GM12892 (cell line): ENCODE measurements at regions not wholly inside any gene's neighbourhood (a gene's known extent, or its start where the extent isn't known, plus 50 kb on each side); places are given as distances from the start of the nearest gene placed in this dataset.
"Not testable (repeated sequence)": the region's sequence is repeated elsewhere in the genome, so short reads cannot be mapped to it uniquely, and the experiment has no call there.

ENCODE experiments used
- DNase-seq: peaks from one replicate; pipeline ENCODE4 v3.0.0; 2011; ENCODE audit not compliant: insufficient read length
- FAIRE-seq: peaks from 2 replicates; lab custom pipeline; 2011; peaks lifted over from hg19 to GRCh38; lab: Jason Lieb, UNC
- POLR2A ChIP-seq: IDR thresholded peaks from 2 replicates; pipeline ENCODE4 v1.6.1; 2011; ENCODE audit warnings: low read depth, low read length, control low read depth
- POLR2AphosphoS5 ChIP-seq: IDR thresholded peaks from 2 replicates; pipeline ENCODE4 v1.6.1; 2011; ENCODE audit warnings: low read depth, low read length, control low read depth
- TAF1 ChIP-seq: IDR thresholded peaks from 2 replicates; pipeline ENCODE4 v1.6.1; 2011; ENCODE audit warnings: low read depth, mild to moderate bottlenecking, control low read depth, low read length, borderline replicate concordance

DNA sequence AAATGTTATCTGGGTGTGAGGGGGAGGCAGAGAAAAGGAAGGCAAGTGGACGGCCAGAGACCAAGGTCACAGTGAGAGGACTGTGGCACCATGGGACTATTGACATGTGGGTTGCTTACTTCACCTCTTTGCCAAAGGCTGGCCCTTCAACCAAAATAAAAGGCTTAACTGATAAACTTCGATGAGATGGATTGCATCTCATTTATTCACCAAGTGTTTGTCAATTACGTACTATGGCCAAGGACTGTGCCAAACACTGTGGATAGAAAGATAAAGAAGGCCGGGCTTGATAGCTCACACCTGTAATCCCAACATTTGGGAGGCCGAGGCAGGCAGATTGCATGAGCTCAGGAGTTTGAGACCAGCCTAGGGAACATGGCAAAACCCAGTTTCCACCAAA lies 98.7 kb upstream of the CCBE1 start:
- FAIRE-seq, result no peak
- TF ChIP-seq TAF1 (no peak), POLR2A (no peak), POLR2AphosphoS5 (no peak)
- DNase-seq, result no peak

GRCh38 chr18:59792353-59792752 lies 95.1 kb upstream of the CCBE1 start:
- FAIRE-seq, result no peak
- TF ChIP-seq POLR2AphosphoS5, result no peak
- no peak for TF ChIP-seq TAF1
- TF ChIP-seq POLR2A, result no peak
- no peak for DNase-seq

- DNase-seq, FAIRE-seq: not testable (repeated sequence)
Measured at GRCh38 chr18:59790346-59790936, 93.2 kb upstream of the CCBE1 start.

GRCh38 chr18:59788791-59789106 lies 91.5 kb upstream of the CCBE1 start:
- DNase-seq, result no peak
- no peak for FAIRE-seq

GRCh38 chr18:59787998-59788790 lies 91.0 kb upstream of the CCBE1 start:
- FAIRE-seq, result no peak
- TF ChIP-seq TAF1, result no peak
- no peak for TF ChIP-seq POLR2A
- no peak for TF ChIP-seq POLR2AphosphoS5
- DNase-seq, result no peak

More at GRCh38 chr18:59788791-59789106, 91.5 kb upstream of the CCBE1 start:
- TF ChIP-seq TAF1 (no peak), POLR2AphosphoS5 (no peak), POLR2A (no peak)

DNA sequence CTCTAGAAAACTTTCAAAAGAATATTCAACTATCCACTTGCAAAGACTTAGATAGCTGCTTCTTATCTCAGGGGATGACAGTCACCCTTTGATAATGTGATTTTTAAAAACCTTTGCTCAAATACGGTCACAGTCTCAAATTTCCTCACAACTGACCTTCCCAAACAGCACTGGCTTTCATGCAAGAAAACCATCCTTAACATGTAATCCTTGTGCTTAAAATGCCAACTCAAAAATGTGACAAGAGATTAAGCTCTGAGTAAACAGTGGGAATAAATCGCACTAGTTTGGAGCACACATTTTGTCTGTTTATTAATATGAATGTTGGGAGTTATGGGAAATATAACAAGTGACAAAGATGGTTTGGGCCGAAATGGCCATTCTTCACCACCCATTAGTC lies 87.5 kb upstream of the CCBE1 start:
- FAIRE-seq (no peak), DNase-seq (no peak)
- TF ChIP-seq TAF1 (no peak), POLR2AphosphoS5 (no peak), POLR2A (no peak)

- no peak for TF ChIP-seq TAF1
- TF ChIP-seq POLR2A, result no peak
- TF ChIP-seq POLR2AphosphoS5, result no peak
- peak; percentile 91 for FAIRE-seq
- DNase-seq, result peak; percentile 19
Measured at GRCh38 chr18:59783138-59783537, 85.9 kb upstream of the CCBE1 start.

DNA sequence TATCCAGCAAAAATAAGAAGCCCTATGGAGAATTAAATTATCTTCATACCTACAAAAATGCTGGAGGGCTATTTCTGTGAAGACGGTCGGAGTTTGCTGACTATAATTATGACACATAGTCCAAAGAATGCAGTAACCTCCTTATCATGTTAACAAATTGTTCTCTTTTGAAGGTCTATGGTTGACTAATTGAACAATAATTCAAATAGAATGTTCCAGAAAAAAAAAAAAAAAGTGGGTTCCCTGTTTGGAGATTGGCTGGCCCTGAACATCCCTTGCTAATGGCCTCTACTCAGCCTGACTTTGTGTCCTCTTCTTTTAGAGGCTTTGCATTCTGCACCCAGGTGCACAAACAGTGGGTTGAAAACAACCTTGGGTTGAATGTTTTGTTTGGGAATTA lies 82.8 kb upstream of the CCBE1 start:
- no peak for FAIRE-seq
- TF ChIP-seq TAF1 (no peak), POLR2A (no peak), POLR2AphosphoS5 (no peak)
- DNase-seq, result no peak

- no peak for TF ChIP-seq POLR2A
- TF ChIP-seq POLR2AphosphoS5, result no peak
- TF ChIP-seq TAF1, result no peak
- FAIRE-seq, result no peak
- no peak for DNase-seq
Measured at GRCh38 chr18:59778434-59778833, 81.2 kb upstream of the CCBE1 start.

DNA sequence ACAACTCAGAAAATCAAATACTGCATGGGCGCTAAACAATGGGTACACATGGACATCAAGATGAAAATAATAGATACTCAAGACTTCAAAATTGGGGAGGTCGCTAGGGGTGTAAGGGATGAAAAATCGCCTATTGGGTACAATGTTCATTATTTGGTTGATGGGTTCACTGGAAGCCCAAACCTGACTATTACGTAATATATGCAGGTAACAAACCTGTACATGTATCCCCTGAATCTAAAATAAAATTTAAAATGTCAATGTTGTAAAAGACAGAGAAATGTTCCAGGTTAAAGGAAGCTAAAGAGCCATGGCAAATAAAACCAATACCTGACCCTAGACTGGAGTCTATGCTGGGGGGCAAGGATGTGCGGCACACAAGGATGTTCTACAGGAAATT lies 80.4 kb upstream of the CCBE1 start:
- TF ChIP-seq POLR2A (no peak), TAF1 (no peak), POLR2AphosphoS5 (no peak)
- no peak for FAIRE-seq
- DNase-seq, result no peak

GRCh38 chr18:59769129-59769865 lies 72.1 kb upstream of the CCBE1 start:
- FAIRE-seq, result no peak
- no peak for TF ChIP-seq TAF1
- TF ChIP-seq POLR2AphosphoS5, result no peak
- TF ChIP-seq POLR2A, result no peak
- DNase-seq, result no peak
